ENCODE measurements at regions not wholly inside any gene's neighbourhood (a gene's known extent, or its start where the extent isn't known, plus 50 kb on each side); places are given as distances from the start of the nearest gene placed in this dataset.

- no peak for TF ChIP-seq CTCF (IDR thresholded peaks at IDR 0.05; ENCODE audit: low read depth, low read length)
- TF ChIP-seq MYC (IDR thresholded peaks at IDR 0.05; ENCODE audit: low read depth, low read length): no peak
- TF ChIP-seq MAX (IDR thresholded peaks at IDR 0.05; ENCODE audit: low read depth, low read length): no peak
- no peak for TF ChIP-seq POLR2A (IDR thresholded peaks at IDR 0.05; ENCODE audit: extremely low read depth, insufficient read length)
These were observed 177.3 kb upstream of the ARL4C start for GRCh38 chr2:234673961-234674759.
